Panc1 (cell line): ENCODE measurements at regions not wholly inside any gene's neighbourhood (a gene's known extent, or its start where the extent isn't known, plus 50 kb on each side); places are given as distances from the start of the nearest gene placed in this dataset.

Experiments used
- ATAC-seq: fragments of 200-7000 bp; cut with Tn5 transposase; 2 replicates; pipeline ENCODE4 v1.9.1; 2020; ENCODE audit warnings: mild to moderate bottlenecking, moderate library complexity
- BruUV-seq: library from RNA; stranded (reverse); fragments of 400-500 nt; replicated peaks from 2 replicates; lab custom pipeline; 2021; lab: Mats Ljungman, UMichigan
- CTCF ChIA-PET: fragments of 300-600 bp; sonication (Branson Sonifier 250); formaldehyde crosslinking; loops from one replicate; lab custom pipeline; 2022; ENCODE audit warnings: antibody characterized with exemption; lab: Charles Lee
- POLR2A ChIA-PET: fragments of 300-600 bp; sonication (Branson Sonifier 250); formaldehyde crosslinking; loops from one replicate; lab custom pipeline; 2022; ENCODE audit warnings: antibody characterized with exemption; lab: Charles Lee
- DNase-seq: peaks from one replicate; pipeline ENCODE4 v3.0.0-alpha.2; 2010; ENCODE audit warnings: low read depth, low spot score
- H3K27ac ChIP-seq: 2 replicates; pipeline ENCODE4 v1.5.1; 2011; ENCODE audit warnings: mild to moderate bottlenecking, low read length, inconsistent platforms
- H3K27me3 ChIP-seq: fragments of 200-500 bp; sonication (Bioruptor generic); 2 replicates; pipeline ENCODE4 v1.6.0; 2014; ENCODE audit warnings: low read length, inconsistent platforms; ENCODE audit not compliant: control insufficient read depth, insufficient read depth
- H3K36me3 ChIP-seq: fragments of 200-500 bp; sonication (Bioruptor generic); 2 replicates; pipeline ENCODE4 v1.5.1; 2014; ENCODE audit warnings: inconsistent platforms, mild to moderate bottlenecking, low read length, moderate library complexity; ENCODE audit not compliant: control insufficient read depth, insufficient read depth
- H3K4me1 ChIP-seq: 2 replicates; pipeline ENCODE4 v1.5.1; 2011; ENCODE audit warnings: inconsistent platforms, mild to moderate bottlenecking, low read length, moderate library complexity; ENCODE audit not compliant: control insufficient read depth, insufficient read depth
- H3K4me3 ChIP-seq, 2 experiments: 2 replicates each; pipeline ENCODE4 v1.5.1; 2011 to 2012; ENCODE audit warnings: low read depth in 2 of 2, low read length in 2 of 2, mild to moderate bottlenecking in 2 of 2, inconsistent platforms in 1 of 2, moderate library complexity in 1 of 2
- H3K9me3 ChIP-seq: fragments of 200-500 bp; sonication (Bioruptor generic); 2 replicates; pipeline ENCODE4 v1.5.1; 2014; ENCODE audit warnings: low read depth, mild to moderate bottlenecking, inconsistent platforms, low read length, moderate library complexity; ENCODE audit not compliant: control insufficient read depth, insufficient read depth
- CTCF ChIP-seq: fragments of 450-650 bp; IDR thresholded peaks from 2 replicates; pipeline ENCODE4 v1.5.1; 2017; ENCODE audit warnings: mild to moderate bottlenecking
- POLR2AphosphoS5 ChIP-seq: IDR thresholded peaks from 2 replicates; pipeline ENCODE4 v1.6.1; 2012; ENCODE audit warnings: mild to moderate bottlenecking, low read depth, low read length, moderate library complexity
- REST ChIP-seq, 2 experiments: IDR thresholded peaks; 2 replicates each; pipeline ENCODE4 v1.6.1; 2011 to 2012; ENCODE audit warnings: low read depth in 2 of 2, control low read depth in 1 of 2, low read length in 1 of 2, mild to moderate bottlenecking in 1 of 2, moderate library complexity in 1 of 2; ENCODE audit not compliant: insufficient read depth in 1 of 2
- SIN3A ChIP-seq: IDR thresholded peaks from 2 replicates; pipeline ENCODE4 v1.6.1; 2012; ENCODE audit warnings: low read depth, mild to moderate bottlenecking, low read length, moderate library complexity, borderline replicate concordance; ENCODE audit not compliant: insufficient read depth
- TCF7L2 ChIP-seq: IDR thresholded peaks from 2 replicates; pipeline ENCODE4 v1.6.1; 2011; ENCODE audit warnings: mild to moderate bottlenecking, low read depth, low read length, inconsistent platforms
- in situ Hi-C: cut with HindIII; loops from 2 replicates; pipeline ENCODE4 v1.10.0; 2016; ENCODE audit warnings: low sequenced_read_pairs, low pct_unique_long_range_greater_than_20kb
- intact Hi-C: fragments of 100-400 bp; cut with micrococcal nuclease; formaldehyde crosslinking; loops from one replicate; pipeline ENCODE4 v1.10.0; 2022; ENCODE audit not compliant: unreplicated experiment

- Histone ChIP-seq H3K27me3 (no peaks in the 10 kb centered on the region), H3K27ac (no peak overlapping the region), H3K4me1 (no peaks in the 10 kb centered on the region), H3K36me3 (no peaks in the 10 kb centered on the region), H3K4me3 (no peak overlapping the region), H3K9me3 (no peaks in the 10 kb centered on the region)
- ATAC-seq (no peak), DNase-seq (no peak)
- CTCF ChIA-PET: no interaction called here
- POLR2A ChIA-PET: no interaction called here
- intact Hi-C loops: no loop called here
- TF ChIP-seq CTCF (no peak), TCF7L2 (no peak), POLR2AphosphoS5 (no peak), REST (IDR thresholded peaks at IDR 0.05; ENCODE audit: insufficient read depth in 1 of 2, low read depth in 2 of 2, low read length in 1 of 2) (no peak), SIN3A (no peak)
- in situ Hi-C loops: no loop called here
- no TSS peak for BruUV-seq
These were observed 204.1 kb downstream of the BCOR start for GRCh38 chrX:39893417-39894338.

- intact Hi-C loops: no loop called here
- no peak for ATAC-seq
- no peak for DNase-seq
These were observed 203.1 kb downstream of the BCOR start for GRCh38 chrX:39894683-39895082.

More at GRCh38 chrX:39894683-39895082, 203.1 kb downstream of the BCOR start:
- H3K36me3 ChIP-seq: no peaks in the 10 kb centered on the region
- H3K4me1 ChIP-seq: no peaks in the 10 kb centered on the region
- H3K4me3 ChIP-seq: no peak overlapping the region
- in situ Hi-C loops: no loop called here
- H3K27ac ChIP-seq: no peak overlapping the region
- POLR2A ChIA-PET: no interaction called here
- TF ChIP-seq TCF7L2: no peak
- H3K9me3 ChIP-seq: no peaks in the 10 kb centered on the region
- no TSS peak for BruUV-seq
- CTCF ChIA-PET: no interaction called here
- no peaks in the 10 kb centered on the region for H3K27me3 ChIP-seq
